SK-N-SH treated with all-trans-retinoic acid at 6 μM for 48 hours (cell line): ENCODE measurements at regions not wholly inside any gene's neighbourhood (a gene's known extent, or its start where the extent isn't known, plus 50 kb on each side); places are given as distances from the start of the nearest gene placed in this dataset.

Experiments
- ATAC-seq: fragments of 200-7000 bp; cut with Tn5 transposase; 3 replicates; pipeline ENCODE4 v1.9.1; 2020; ENCODE audit warnings: mild to moderate bottlenecking, moderate library complexity
- ARNTL ChIP-seq: fragments of 450-650 bp; formaldehyde crosslinking; IDR thresholded peaks from 2 replicates; pipeline ENCODE4 v1.5.0; 2020; ENCODE audit warnings: low read depth, mild to moderate bottlenecking, moderate library complexity, borderline replicate concordance
- BACH2 ChIP-seq: fragments of 250-450 bp; sonication (Bioruptor Pico); IDR thresholded peaks from 2 replicates; pipeline ENCODE4 v1.9.0; 2021; ENCODE audit warnings: mild to moderate bottlenecking, borderline replicate concordance
- CSDC2 ChIP-seq: fragments of 250-450 bp; sonication (Bioruptor Pico); IDR thresholded peaks from 2 replicates; pipeline ENCODE4 v1.5.0; 2020; ENCODE audit warnings: mild to moderate bottlenecking, moderate library complexity
- GLIS3 ChIP-seq: fragments of 250-450 bp; sonication (Bioruptor Pico); IDR thresholded peaks from 2 replicates; pipeline ENCODE4 v1.5.0; 2020; ENCODE audit warnings: mild to moderate bottlenecking, moderate library complexity
- ISL1 ChIP-seq: fragments of 250-450 bp; sonication (Bioruptor Pico); IDR thresholded peaks from 2 replicates; pipeline ENCODE4 v2.1.2; 2022; ENCODE audit warnings: mild to moderate bottlenecking, moderate library complexity
- OSR1 ChIP-seq: fragments of 250-450 bp; sonication (Bioruptor Pico); IDR thresholded peaks from 2 replicates; pipeline ENCODE4 v1.8.0; 2022; ENCODE audit warnings: moderate library complexity, mild to moderate bottlenecking, inconsistent platforms
- PPARA ChIP-seq: fragments of 250-450 bp; sonication (Bioruptor Pico); IDR thresholded peaks from 2 replicates; pipeline ENCODE4 v1.5.0; 2020; ENCODE audit warnings: mild to moderate bottlenecking, borderline replicate concordance
- RARB ChIP-seq: fragments of 250-450 bp; sonication (Bioruptor Pico); IDR thresholded peaks from 2 replicates; pipeline ENCODE4 v1.8.0; 2021; ENCODE audit warnings: mild to moderate bottlenecking, moderate library complexity
- TCF4 ChIP-seq: fragments of 250-450 bp; sonication (Bioruptor Pico); IDR thresholded peaks from 2 replicates; pipeline ENCODE4 v1.8.0; 2021; ENCODE audit warnings: mild to moderate bottlenecking, moderate library complexity, borderline replicate concordance
- TOX ChIP-seq: fragments of 250-450 bp; sonication (Bioruptor Pico); IDR thresholded peaks from 2 replicates; pipeline ENCODE4 v1.8.0; 2021; ENCODE audit warnings: mild to moderate bottlenecking, moderate library complexity, borderline replicate concordance
- ZC3H10 ChIP-seq: fragments of 250-450 bp; sonication (Bioruptor Pico); IDR thresholded peaks from 2 replicates; pipeline ENCODE4 v1.5.1; 2021; ENCODE audit warnings: mild to moderate bottlenecking, moderate library complexity
- ZNF565 ChIP-seq: fragments of 450-650 bp; formaldehyde crosslinking; conservative IDR thresholded peaks from 2 replicates; pipeline ENCODE4 v1.5.0; 2020; ENCODE audit warnings: low read depth, mild to moderate bottlenecking, moderate library complexity
- ZNF70 ChIP-seq: fragments of 450-650 bp; formaldehyde crosslinking; IDR thresholded peaks from 2 replicates; pipeline ENCODE4 v1.5.0; 2020; ENCODE audit warnings: mild to moderate bottlenecking, moderate library complexity
- ZNF8 ChIP-seq: fragments of 450-650 bp; formaldehyde crosslinking; IDR thresholded peaks from 2 replicates; pipeline ENCODE4 v1.5.0; 2020; ENCODE audit warnings: mild to moderate bottlenecking, moderate library complexity
- TF ChIP-seq, protein P1 (sequence below): fragments of 250-450 bp; sonication (Bioruptor Pico); IDR thresholded peaks from 2 replicates; pipeline ENCODE4 v1.5.0; 2020; ENCODE audit warnings: mild to moderate bottlenecking, moderate library complexity
- TF ChIP-seq, protein P2 (sequence below): fragments of 250-450 bp; sonication (Bioruptor Pico); IDR thresholded peaks from 2 replicates; pipeline ENCODE4 v1.5.1; 2020; ENCODE audit warnings: low read depth, mild to moderate bottlenecking, moderate library complexity
- TF ChIP-seq, protein P3 (sequence below): fragments of 250-450 bp; sonication (Bioruptor Pico); IDR thresholded peaks from 2 replicates; pipeline ENCODE4 v1.8.0; 2021; ENCODE audit warnings: low read depth, mild to moderate bottlenecking, moderate library complexity, borderline replicate concordance
- TF ChIP-seq, protein P4 (sequence below): fragments of 250-450 bp; sonication (Bioruptor Pico); IDR thresholded peaks from 2 replicates; pipeline ENCODE4 v1.5.1; 2021; ENCODE audit warnings: mild to moderate bottlenecking, moderate library complexity

DNA sequence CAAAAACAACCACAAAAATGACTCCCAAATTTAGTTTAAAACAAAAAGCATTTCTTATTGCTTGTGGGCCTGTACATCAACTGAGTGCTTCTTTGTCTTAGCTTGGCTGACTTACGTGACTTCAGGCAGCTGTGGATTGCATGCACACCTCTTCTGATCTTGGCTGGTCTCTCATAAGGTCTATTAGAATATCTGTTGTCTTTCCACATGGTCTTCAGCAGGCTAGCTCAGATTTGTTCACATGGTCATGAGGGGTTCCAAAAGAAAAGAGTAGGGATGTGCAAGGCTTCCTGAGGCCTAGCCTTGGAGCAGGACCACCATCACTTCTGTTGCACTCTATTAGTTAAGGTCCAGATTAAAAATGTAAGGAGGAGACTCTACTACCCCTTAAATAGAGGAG is 120.1 kb downstream of the LRRC70 start (continued):
- TF ChIP-seq TOX (CRISPR knock-in tag) (no peak), ISL1 (CRISPR knock-in tag) (no peak), ZNF70 (no peak)
- TF ChIP-seq, protein P1, sequence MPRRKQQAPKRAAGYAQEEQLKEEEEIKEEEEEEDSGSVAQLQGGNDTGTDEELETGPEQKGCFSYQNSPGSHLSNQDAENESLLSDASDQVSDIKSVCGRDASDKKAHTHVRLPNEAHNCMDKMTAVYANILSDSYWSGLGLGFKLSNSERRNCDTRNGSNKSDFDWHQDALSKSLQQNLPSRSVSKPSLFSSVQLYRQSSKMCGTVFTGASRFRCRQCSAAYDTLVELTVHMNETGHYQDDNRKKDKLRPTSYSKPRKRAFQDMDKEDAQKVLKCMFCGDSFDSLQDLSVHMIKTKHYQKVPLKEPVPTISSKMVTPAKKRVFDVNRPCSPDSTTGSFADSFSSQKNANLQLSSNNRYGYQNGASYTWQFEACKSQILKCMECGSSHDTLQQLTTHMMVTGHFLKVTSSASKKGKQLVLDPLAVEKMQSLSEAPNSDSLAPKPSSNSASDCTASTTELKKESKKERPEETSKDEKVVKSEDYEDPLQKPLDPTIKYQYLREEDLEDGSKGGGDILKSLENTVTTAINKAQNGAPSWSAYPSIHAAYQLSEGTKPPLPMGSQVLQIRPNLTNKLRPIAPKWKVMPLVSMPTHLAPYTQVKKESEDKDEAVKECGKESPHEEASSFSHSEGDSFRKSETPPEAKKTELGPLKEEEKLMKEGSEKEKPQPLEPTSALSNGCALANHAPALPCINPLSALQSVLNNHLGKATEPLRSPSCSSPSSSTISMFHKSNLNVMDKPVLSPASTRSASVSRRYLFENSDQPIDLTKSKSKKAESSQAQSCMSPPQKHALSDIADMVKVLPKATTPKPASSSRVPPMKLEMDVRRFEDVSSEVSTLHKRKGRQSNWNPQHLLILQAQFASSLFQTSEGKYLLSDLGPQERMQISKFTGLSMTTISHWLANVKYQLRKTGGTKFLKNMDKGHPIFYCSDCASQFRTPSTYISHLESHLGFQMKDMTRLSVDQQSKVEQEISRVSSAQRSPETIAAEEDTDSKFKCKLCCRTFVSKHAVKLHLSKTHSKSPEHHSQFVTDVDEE (CRISPR knock-in tag) = no peak
- TF ChIP-seq, protein P2, sequence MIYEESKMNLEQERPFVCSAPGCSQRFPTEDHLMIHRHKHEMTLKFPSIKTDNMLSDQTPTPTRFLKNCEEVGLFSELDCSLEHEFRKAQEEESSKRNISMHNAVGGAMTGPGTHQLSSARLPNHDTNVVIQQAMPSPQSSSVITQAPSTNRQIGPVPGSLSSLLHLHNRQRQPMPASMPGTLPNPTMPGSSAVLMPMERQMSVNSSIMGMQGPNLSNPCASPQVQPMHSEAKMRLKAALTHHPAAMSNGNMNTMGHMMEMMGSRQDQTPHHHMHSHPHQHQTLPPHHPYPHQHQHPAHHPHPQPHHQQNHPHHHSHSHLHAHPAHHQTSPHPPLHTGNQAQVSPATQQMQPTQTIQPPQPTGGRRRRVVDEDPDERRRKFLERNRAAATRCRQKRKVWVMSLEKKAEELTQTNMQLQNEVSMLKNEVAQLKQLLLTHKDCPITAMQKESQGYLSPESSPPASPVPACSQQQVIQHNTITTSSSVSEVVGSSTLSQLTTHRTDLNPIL = no peak

DNA sequence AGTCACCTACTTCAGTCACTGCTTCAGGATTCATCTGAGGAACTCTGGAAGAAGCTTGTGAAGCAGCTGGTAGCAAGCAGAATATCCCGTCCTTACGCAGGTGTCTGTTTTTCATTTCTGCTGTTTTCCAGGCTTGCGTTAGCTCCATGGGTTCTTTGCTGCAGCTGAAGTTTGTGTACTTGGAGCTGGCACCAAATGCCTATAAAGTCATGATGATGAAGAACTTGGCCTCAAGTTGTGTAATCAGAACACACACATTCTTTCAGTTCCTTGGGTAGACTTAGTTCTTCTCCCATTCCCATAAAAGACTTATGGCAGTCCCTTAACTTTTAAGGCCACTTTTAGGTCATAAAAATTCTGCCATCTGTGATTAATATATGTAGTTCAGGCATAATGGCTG is 116.7 kb downstream of the LRRC70 start:
- no peak for ATAC-seq
- TF ChIP-seq, protein P1 (CRISPR knock-in tag) = no peak
- TF ChIP-seq GLIS3 (CRISPR knock-in tag) (no peak), BACH2 (no peak), TCF4 (no peak), ARNTL (no peak), ZNF8 (CRISPR knock-in tag) (no peak), PPARA (CRISPR knock-in tag) (no peak), ZNF70 (no peak), ZC3H10 (CRISPR knock-in tag) (no peak)
- TF ChIP-seq, protein P3, sequence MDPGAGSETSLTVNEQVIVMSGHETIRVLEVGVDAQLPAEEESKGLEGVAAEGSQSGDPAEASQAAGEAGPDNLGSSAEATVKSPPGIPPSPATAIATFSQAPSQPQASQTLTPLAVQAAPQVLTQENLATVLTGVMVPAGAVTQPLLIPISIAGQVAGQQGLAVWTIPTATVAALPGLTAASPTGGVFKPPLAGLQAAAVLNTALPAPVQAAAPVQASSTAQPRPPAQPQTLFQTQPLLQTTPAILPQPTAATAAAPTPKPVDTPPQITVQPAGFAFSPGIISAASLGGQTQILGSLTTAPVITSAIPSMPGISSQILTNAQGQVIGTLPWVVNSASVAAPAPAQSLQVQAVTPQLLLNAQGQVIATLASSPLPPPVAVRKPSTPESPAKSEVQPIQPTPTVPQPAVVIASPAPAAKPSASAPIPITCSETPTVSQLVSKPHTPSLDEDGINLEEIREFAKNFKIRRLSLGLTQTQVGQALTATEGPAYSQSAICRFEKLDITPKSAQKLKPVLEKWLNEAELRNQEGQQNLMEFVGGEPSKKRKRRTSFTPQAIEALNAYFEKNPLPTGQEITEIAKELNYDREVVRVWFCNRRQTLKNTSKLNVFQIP (CRISPR knock-in tag) = no peak
- TF ChIP-seq, all 23 proteins: peak for 0

DNA sequence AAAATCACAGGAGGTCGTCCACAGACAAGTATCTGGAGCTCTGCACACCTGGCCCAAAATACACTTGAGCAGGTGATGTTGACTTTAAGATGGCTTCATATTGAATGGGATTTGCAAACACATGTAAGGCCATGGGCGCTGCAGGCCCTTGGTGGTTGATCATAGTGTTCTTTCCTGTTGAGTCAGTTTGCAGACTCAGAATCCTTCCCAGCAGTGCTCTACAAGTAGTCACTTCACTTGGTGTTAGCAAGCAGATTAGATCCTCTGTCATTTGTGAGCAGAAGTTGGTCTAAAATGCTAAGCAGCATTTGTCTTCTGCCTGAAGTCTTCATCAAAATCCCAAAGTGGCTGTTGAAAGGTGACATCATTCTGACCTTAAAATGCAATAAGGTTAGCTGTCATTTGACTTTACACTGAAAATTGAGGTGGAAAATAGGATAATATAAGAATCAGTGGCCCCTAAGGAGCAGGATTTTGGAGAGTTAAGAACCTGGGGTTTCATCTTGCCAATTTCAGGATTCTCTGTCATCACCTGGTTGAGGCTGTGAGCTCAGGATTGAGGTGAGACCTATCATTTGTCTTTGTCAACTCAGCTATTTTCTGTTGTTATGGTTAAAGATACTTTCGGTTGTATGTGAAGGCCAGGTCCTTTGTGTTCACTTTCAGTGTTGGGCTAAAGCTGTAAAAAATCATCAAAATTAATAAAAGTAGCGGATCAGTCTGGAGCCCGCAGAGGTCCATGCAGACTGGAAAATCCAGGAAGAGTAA is 114.5 kb downstream of the LRRC70 start:
- ATAC-seq = no peak
- no peak for TF ChIP-seq BACH2
- TF ChIP-seq OSR1 (CRISPR knock-in tag) = no peak
- no peak for TF ChIP-seq CSDC2 (CRISPR knock-in tag)
- TF ChIP-seq TOX (CRISPR knock-in tag) = no peak
- no peak for TF ChIP-seq ISL1 (CRISPR knock-in tag)
- TF ChIP-seq PPARA (CRISPR knock-in tag) = no peak
- TF ChIP-seq, protein P4, sequence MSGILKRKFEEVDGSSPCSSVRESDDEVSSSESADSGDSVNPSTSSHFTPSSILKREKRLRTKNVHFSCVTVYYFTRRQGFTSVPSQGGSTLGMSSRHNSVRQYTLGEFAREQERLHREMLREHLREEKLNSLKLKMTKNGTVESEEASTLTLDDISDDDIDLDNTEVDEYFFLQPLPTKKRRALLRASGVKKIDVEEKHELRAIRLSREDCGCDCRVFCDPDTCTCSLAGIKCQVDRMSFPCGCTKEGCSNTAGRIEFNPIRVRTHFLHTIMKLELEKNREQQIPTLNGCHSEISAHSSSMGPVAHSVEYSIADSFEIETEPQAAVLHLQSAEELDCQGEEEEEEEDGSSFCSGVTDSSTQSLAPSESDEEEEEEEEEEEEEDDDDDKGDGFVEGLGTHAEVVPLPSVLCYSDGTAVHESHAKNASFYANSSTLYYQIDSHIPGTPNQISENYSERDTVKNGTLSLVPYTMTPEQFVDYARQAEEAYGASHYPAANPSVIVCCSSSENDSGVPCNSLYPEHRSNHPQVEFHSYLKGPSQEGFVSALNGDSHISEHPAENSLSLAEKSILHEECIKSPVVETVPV (CRISPR knock-in tag) = no peak
- TF ChIP-seq ZNF70 = no peak
- no peak for TF ChIP-seq ZC3H10 (CRISPR knock-in tag)
- TF ChIP-seq ZNF565 = no peak
- no peak for TF ChIP-seq ARNTL
- TF ChIP-seq ZNF8 (CRISPR knock-in tag) = no peak
- TF ChIP-seq RARB = no peak
